ENCODE measurements at regions not wholly inside any gene's neighbourhood (a gene's known extent, or its start where the extent isn't known, plus 50 kb on each side); places are given as distances from the start of the nearest gene placed in this dataset.

DNA sequence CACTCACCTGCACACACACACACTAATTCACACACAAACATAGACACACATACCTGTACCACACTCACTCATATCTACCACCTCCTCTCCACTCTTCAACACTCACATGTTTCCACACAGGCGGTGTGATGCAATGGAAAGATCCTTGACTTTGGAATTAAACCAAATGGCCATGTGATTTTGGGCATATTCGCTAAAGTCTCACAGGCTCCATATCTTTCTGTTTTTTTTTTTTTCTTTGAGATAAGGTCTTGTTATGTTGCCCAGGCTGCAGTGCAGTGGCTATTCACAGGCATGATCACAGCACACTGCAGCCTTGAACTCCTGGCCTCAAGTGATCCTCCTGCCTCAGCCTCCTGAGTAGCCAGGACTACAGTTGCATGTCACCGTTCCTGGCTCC, 91.1 kb upstream of the MEX3C start:
- H3K4me3 Mint-ChIP-seq, result no peak overlapping the region
- Histone ChIP-seq H2BK120ac (ENCODE audit: low read depth, low read length, poor library complexity, severe bottlenecking) (no peak overlapping the region), H2AFZ (ENCODE audit: low read length) (no peak overlapping the region), H3K79me1 (ENCODE audit: insufficient read depth, low read depth, low read length, poor library complexity, severe bottlenecking) (no peaks in the 10 kb centered on the region), H3K56ac (ENCODE audit: insufficient read length, low read depth, low read length) (no peak overlapping the region), H2BK12ac (ENCODE audit: insufficient read length, low read depth, low read length) (no peak overlapping the region), H3K4ac (ENCODE audit: low read depth, low read length) (no peak overlapping the region), H3K4me2 (ENCODE audit: insufficient read depth, insufficient read length, low read length) (no peak overlapping the region), H3K27me3 (ENCODE audit: insufficient read depth, low read length) (no peaks in the 10 kb centered on the region), H4K91ac (ENCODE audit: insufficient read length, low read depth, low read length) (no peak overlapping the region), H3K18ac (ENCODE audit: insufficient read length, low read depth, low read length) (no peak overlapping the region), H2BK20ac (ENCODE audit: low read depth, low read length, poor library complexity, severe bottlenecking) (no peak overlapping the region), H2BK5ac (ENCODE audit: insufficient read length, low read length) (no peak overlapping the region), H3K79me2 (ENCODE audit: insufficient read depth, low read length) (no peaks in the 10 kb centered on the region), H3K9me3 (ENCODE audit: control insufficient read depth, low read depth, low read length) (peaks cover 4% of the 10 kb centered on the region), H3K27ac (ENCODE audit: insufficient read length, low read depth, low read length) (no peak overlapping the region), H3K14ac (ENCODE audit: insufficient read depth, low read length) (no peak overlapping the region), H3K23ac (ENCODE audit: insufficient read length, low read depth, low read length) (no peak overlapping the region), H4K5ac (ENCODE audit: insufficient read length, low read depth, low read length) (no peak overlapping the region), H3T11ph (ENCODE audit: low read length) (no peak overlapping the region), H3K4me1 (ENCODE audit: insufficient read depth, low read length) (no peaks in the 10 kb centered on the region), H3K23me2 (ENCODE audit: insufficient read length, low read depth, low read length, poor library complexity, severe bottlenecking) (no peaks in the 10 kb centered on the region), H4K8ac (replicated peaks; ENCODE audit: insufficient read length, low read depth, low read length) (no peak overlapping the region), H2AK5ac (ENCODE audit: insufficient read length, low read length) (no peak overlapping the region), H3K9ac (ENCODE audit: extremely low read depth, insufficient read length, low read length) (no peak overlapping the region), H4K20me1 (ENCODE audit: control insufficient read depth, insufficient read depth, insufficient read length) (no peaks in the 10 kb centered on the region), H2BK15ac (ENCODE audit: low read depth, low read length) (no peak overlapping the region)
- DNase-seq, result no peak
- H3K27ac Mint-ChIP-seq, result no peak overlapping the region
- no peaks in the 10 kb centered on the region; the same call in 1 of the 2 replicates for H3K27me3 Mint-ChIP-seq (ENCODE audit: low read depth)
- H3K9me3 Mint-ChIP-seq, result peaks cover 6 to 10% of the 10 kb centered on the region in 2 experiments; a peak in 3 of 5 replicates
- peaks cover 16 to 22% of the 10 kb centered on the region in 2 experiments for H3K4me1 Mint-ChIP-seq
- no CpG with 5 or more reads among the region's 3 CpGs for WGBS (ENCODE audit: extremely low coverage, insufficient read length, low lambda C conversion rate)
- peaks cover 4 to 17% (median 6%) of the 10 kb centered on the region in 3 experiments for H3K36me3 Mint-ChIP-seq (ENCODE audit: insufficient read depth in 1 of 3, low read depth in 3 of 3)
- TF ChIP-seq, protein P1, sequence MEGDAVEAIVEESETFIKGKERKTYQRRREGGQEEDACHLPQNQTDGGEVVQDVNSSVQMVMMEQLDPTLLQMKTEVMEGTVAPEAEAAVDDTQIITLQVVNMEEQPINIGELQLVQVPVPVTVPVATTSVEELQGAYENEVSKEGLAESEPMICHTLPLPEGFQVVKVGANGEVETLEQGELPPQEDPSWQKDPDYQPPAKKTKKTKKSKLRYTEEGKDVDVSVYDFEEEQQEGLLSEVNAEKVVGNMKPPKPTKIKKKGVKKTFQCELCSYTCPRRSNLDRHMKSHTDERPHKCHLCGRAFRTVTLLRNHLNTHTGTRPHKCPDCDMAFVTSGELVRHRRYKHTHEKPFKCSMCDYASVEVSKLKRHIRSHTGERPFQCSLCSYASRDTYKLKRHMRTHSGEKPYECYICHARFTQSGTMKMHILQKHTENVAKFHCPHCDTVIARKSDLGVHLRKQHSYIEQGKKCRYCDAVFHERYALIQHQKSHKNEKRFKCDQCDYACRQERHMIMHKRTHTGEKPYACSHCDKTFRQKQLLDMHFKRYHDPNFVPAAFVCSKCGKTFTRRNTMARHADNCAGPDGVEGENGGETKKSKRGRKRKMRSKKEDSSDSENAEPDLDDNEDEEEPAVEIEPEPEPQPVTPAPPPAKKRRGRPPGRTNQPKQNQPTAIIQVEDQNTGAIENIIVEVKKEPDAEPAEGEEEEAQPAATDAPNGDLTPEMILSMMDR (conservative IDR thresholded peaks at IDR 0.05), result no peak
